ENCODE measurements at regions not wholly inside any gene's neighbourhood (a gene's known extent, or its start where the extent isn't known, plus 50 kb on each side); places are given as distances from the start of the nearest gene placed in this dataset.

DNA sequence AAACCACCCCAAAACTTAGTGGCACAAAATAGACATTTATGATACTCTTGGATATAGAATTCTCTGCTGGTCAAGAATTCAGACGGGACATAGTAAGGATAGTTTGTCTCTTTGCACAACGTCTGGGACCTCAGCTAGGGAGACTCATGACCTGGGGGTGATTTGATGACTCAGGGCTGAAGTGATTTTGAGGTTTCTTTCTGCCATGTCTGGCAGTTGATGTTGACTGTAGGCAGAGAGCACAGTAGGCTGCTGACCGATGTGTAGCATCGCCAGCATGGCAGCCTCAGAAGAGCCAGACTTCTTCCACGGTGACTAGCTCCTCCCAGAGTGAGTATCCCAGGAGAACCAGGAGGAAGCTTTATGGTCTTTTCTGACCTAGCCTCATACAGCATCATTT, 88.9 kb upstream of the FRMD6 start:
- ATAC-seq (no peak), DNase-seq (no peak)
- Histone ChIP-seq H3K27me3 (ENCODE audit: control insufficient read depth in 2 of 2, insufficient read depth in 2 of 2, low read length in 2 of 2) (no peaks in the 10 kb centered on the region), H3K27ac (ENCODE audit: low read depth, low read length) (no peak overlapping the region), H3K4me1 (ENCODE audit: control insufficient read depth in 2 of 2, insufficient read depth in 2 of 2, low read length in 2 of 2) (peaks cover 6% of the 10 kb centered on the region in 2 donors), H3K36me3 (ENCODE audit: control insufficient read depth in 2 of 3, insufficient read depth in 3 of 3, low read length in 3 of 3) (no peaks in the 10 kb centered on the region), H3K4me3 (ENCODE audit: low read length) (no peak overlapping the region), H3K9me3 (ENCODE audit: control insufficient read depth in 2 of 3, low read length in 3 of 3) (no peaks in the 10 kb centered on the region)
- Mint-ChIP-seq H3K4me3 (no peak overlapping the region), H3K9me3 (no peaks in the 10 kb centered on the region), H3K4me1 (peaks cover 7 to 30% (median 23%) of the 10 kb centered on the region in 7 donors), H3K27ac (no peak overlapping the region), H3K27me3 (peaks cover 0 to 8% (median 4%) of the 10 kb centered on the region in 5 donors), H3K36me3 (no peaks in the 10 kb centered on the region)
- intact Hi-C loops (cut with micrococcal nuclease), result no loop called here
- POLR2A ChIA-PET, result interaction anchor here (0.6 to 2.0 kb wide), 3 partner anchors 28 to 216 kb away, joined by 3 to 8 read pairs (median 4); partner anchors contain the start of gene FRMD6
- CTCF ChIA-PET, result interaction anchor here (1.1 kb wide), 1 partner anchor 90 kb away, joined by 3 read pairs; no protein-coding TSS in a partner anchor

DNA sequence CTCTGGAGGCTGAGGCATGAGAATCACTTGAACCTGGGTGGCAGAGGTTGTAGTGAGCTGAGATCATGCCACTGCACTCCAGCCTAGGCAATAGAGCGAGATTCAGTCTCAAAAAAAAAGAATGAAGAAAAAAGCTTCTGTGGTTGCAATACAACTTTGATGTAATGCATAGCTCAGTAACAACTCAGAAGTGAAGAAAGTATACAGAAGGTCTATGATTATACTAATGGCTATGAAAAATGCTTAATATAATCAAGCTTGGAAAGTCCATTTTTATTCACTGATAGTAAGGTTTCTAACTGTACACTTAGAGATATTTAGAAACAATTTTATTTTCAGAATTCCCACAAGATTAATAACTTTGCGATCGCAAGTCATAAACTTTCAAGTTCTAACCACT, 88.2 kb upstream of the FRMD6 start:
- Histone ChIP-seq H3K9me3 (ENCODE audit: control insufficient read depth in 2 of 3, low read length in 3 of 3) (no peaks in the 10 kb centered on the region), H3K36me3 (ENCODE audit: control insufficient read depth in 2 of 3, insufficient read depth in 3 of 3, low read length in 3 of 3) (no peaks in the 10 kb centered on the region), H3K4me3 (ENCODE audit: low read length) (no peak overlapping the region), H3K27me3 (ENCODE audit: control insufficient read depth in 2 of 2, insufficient read depth in 2 of 2, low read length in 2 of 2) (no peaks in the 10 kb centered on the region), H3K27ac (ENCODE audit: low read depth, low read length) (no peak overlapping the region), H3K4me1 (ENCODE audit: control insufficient read depth in 2 of 2, insufficient read depth in 2 of 2, low read length in 2 of 2) (peaks cover 6% of the 10 kb centered on the region in 2 donors)
- peak overlapping the region in 1 of 10 donors; percentile 54 for H3K4me3 Mint-ChIP-seq
- intact Hi-C loops (cut with micrococcal nuclease), result no loop called here
- DNase-seq, result no peak
- H3K36me3 Mint-ChIP-seq, result no peaks in the 10 kb centered on the region
- peak overlapping the region in 1 of 9 donors; percentile 56 for H3K27ac Mint-ChIP-seq
- POLR2A ChIA-PET, result interaction anchor here (2.0 kb wide), 1 partner anchor 89 kb away, joined by 8 read pairs; the partner anchor contains the start of gene FRMD6
- peaks cover 7 to 30% (median 23%) of the 10 kb centered on the region in 7 donors for H3K4me1 Mint-ChIP-seq
- CTCF ChIA-PET, result interaction anchor here (1.1 kb wide), 2 partner anchors 9 to 89 kb away, joined by 3 read pairs; no protein-coding TSS in a partner anchor
- H3K9me3 Mint-ChIP-seq, result no peaks in the 10 kb centered on the region
- ATAC-seq, result no peak
- H3K27me3 Mint-ChIP-seq, result peaks cover 0 to 8% (median 4%) of the 10 kb centered on the region in 5 donors

DNA sequence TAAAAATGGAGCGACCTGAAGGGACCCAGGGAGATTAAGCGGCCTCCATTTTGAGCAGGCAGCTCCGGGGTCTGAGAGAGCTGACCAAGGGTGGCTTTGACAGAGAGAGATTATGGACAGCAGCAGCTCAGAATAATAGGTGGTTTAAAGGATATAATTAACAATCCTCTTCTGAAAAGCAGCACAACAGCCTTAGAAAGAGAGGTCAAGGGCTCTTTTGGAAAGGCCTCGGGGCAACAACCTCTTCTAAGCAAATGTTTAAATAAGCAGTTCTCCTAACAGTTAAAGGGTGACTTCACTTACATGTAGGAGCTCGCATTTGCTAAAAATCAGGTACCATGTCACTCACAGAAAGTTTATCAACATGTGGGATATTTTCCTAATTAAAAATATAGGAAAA, 87.2 kb upstream of the FRMD6 start:
- peaks cover 0 to 5% (median 4%) of the 10 kb centered on the region in 5 donors for H3K27me3 Mint-ChIP-seq
- no peaks in the 10 kb centered on the region for H3K9me3 Mint-ChIP-seq
- Histone ChIP-seq H3K4me3 (ENCODE audit: low read length) (no peak overlapping the region), H3K27me3 (ENCODE audit: control insufficient read depth in 2 of 2, insufficient read depth in 2 of 2, low read length in 2 of 2) (no peaks in the 10 kb centered on the region), H3K9me3 (ENCODE audit: control insufficient read depth in 2 of 3, low read length in 3 of 3) (no peaks in the 10 kb centered on the region), H3K27ac (ENCODE audit: low read depth, low read length) (no peak overlapping the region), H3K4me1 (ENCODE audit: control insufficient read depth in 2 of 2, insufficient read depth in 2 of 2, low read length in 2 of 2) (peaks cover 6% of the 10 kb centered on the region in 2 donors), H3K36me3 (ENCODE audit: control insufficient read depth in 2 of 3, insufficient read depth in 3 of 3, low read length in 3 of 3) (no peaks in the 10 kb centered on the region)
- ChIA-PET POLR2A (interaction anchor here (2.0 kb wide), 1 partner anchor 88 kb away, joined by 8 read pairs; the partner anchor contains the start of gene FRMD6), CTCF (interaction anchor here (1.1 kb wide), 1 partner anchor 10 kb away, joined by 3 read pairs; no protein-coding TSS in a partner anchor)
- H3K4me1 Mint-ChIP-seq, result peaks cover 7 to 30% (median 23%) of the 10 kb centered on the region in 7 donors
- ATAC-seq, result no peak
- no peak for DNase-seq
- intact Hi-C loops (cut with micrococcal nuclease), result no loop called here
- H3K27ac Mint-ChIP-seq, result peak overlapping the region in 4 of 9 donors; percentile 23 to 88 (median 66)
- H3K36me3 Mint-ChIP-seq, result no peaks in the 10 kb centered on the region
- peak overlapping the region in 4 of 10 donors; percentile 16 to 54 (median 39) for H3K4me3 Mint-ChIP-seq

DNA sequence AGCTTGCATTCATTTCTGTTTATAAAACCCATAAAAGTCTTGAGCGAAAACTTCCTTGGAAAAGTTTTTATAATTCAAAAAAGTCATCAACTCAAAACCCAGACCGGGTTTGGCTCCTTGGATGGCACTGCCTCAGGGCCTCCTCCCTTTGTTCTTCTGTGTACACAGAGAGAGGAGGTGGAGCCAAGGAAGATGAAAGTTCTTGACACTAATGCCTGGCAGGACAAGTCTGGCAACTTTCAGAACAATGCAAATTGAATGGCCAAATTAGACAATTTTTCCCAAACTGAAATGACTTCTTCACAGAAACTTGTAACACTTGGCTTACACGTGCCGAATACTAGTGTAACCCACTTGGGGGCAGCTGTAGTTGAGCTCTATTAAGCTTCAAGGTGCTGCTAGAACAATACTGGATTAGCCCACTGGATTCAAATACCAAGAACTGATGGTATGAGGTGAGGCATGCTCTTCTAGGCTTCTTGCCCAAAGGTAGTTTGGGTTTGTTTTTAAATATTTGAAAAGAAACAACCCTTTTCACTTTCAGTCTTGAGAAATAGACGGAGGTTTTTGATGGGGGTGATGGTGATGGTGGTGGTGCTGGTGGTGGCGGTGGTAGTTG, 86.6 kb upstream of the FRMD6 start:
- CTCF ChIA-PET, result no interaction called here
- Histone ChIP-seq H3K9me3 (ENCODE audit: control insufficient read depth in 2 of 3, low read length in 3 of 3) (no peaks in the 10 kb centered on the region), H3K4me1 (ENCODE audit: control insufficient read depth in 2 of 2, insufficient read depth in 2 of 2, low read length in 2 of 2) (peaks cover 6% of the 10 kb centered on the region in 2 donors), H3K36me3 (ENCODE audit: control insufficient read depth in 2 of 3, insufficient read depth in 3 of 3, low read length in 3 of 3) (no peaks in the 10 kb centered on the region), H3K4me3 (ENCODE audit: low read length) (no peak overlapping the region), H3K27ac (ENCODE audit: low read depth, low read length) (no peak overlapping the region), H3K27me3 (ENCODE audit: control insufficient read depth in 2 of 2, insufficient read depth in 2 of 2, low read length in 2 of 2) (no peaks in the 10 kb centered on the region)
- ATAC-seq (no peak), DNase-seq (no peak)
- Mint-ChIP-seq H3K27me3 (peaks cover 0 to 5% (median 2%) of the 10 kb centered on the region in 5 donors), H3K27ac (peak overlapping the region in 1 of 9 donors; percentile 56), H3K9me3 (no peaks in the 10 kb centered on the region), H3K36me3 (no peaks in the 10 kb centered on the region), H3K4me1 (peaks cover 7 to 30% (median 23%) of the 10 kb centered on the region in 7 donors), H3K4me3 (no peak overlapping the region)
- POLR2A ChIA-PET, result interaction anchor here (2.0 kb wide), 1 partner anchor 87 kb away, joined by 8 read pairs; the partner anchor contains the start of gene FRMD6
- intact Hi-C loops (cut with micrococcal nuclease), result no loop called here

DNA sequence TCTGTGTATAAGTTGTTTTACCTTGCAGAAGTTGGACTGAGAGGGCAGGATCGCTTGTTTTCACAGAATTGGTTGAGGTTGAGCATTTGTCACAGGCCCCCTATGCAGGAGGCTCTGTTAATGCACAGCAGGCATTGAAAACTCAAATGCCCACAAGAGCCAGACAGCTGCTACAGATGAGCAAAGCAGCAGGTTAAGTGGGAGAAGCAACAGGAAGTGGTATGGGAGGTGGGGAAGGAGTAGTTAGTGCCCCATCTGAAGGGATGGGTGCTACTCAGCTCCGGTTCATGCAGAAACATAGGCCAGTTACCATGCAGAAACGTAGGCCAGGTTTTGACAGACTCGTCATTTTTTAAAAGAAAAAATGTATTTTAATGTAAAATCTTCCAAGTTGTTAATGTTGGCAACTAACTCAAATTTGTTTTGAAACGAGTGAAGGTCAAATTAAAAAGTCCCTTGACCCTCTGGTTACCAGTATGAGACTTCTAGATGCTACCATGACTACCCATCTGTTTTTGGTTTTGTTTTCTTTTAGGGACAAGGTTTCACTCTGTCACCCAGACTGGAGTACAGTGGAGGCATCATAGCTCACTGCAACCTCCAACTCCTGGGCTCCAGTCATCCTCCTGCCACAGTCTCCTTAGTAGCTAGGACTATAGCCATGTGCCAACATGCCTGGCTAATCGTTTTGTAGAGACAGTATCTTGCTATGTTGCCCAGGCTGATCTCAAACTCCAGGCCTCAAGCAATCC, 84.7 kb upstream of the FRMD6 start:
- no peaks in the 10 kb centered on the region for H3K36me3 ChIP-seq (ENCODE audit: control insufficient read depth in 2 of 3, insufficient read depth in 3 of 3, low read length in 3 of 3)
- peak; percentile 32 for ATAC-seq
- peak in 6 of 9 donors; percentile 8 to 36 (median 12) for DNase-seq
- Mint-ChIP-seq H3K9me3 (no peaks in the 10 kb centered on the region), H3K4me3 (peak overlapping the region in 5 of 10 donors; percentile 29 to 58 (median 47)), H3K36me3 (no peaks in the 10 kb centered on the region), H3K4me1 (peaks cover 7 to 30% (median 23%) of the 10 kb centered on the region in 7 donors), H3K27ac (peak overlapping the region in 5 of 9 donors; percentile 11 to 80 (median 31)), H3K27me3 (peaks cover 0 to 7% (median 2%) of the 10 kb centered on the region in 5 donors)
- H3K27ac ChIP-seq (ENCODE audit: low read depth, low read length), result no peak overlapping the region
- POLR2A ChIA-PET, result interaction anchor here (0.7 to 2.1 kb wide), 2 partner anchors 86 to 100 kb away, joined by 3 to 9 read pairs; partner anchors contain the start of gene FRMD6
- intact Hi-C loops (cut with micrococcal nuclease), result no loop called here
- no peaks in the 10 kb centered on the region for H3K9me3 ChIP-seq (ENCODE audit: control insufficient read depth in 2 of 3, low read length in 3 of 3)
- no peak overlapping the region for H3K4me3 ChIP-seq (ENCODE audit: low read length)
- no peaks in the 10 kb centered on the region for H3K27me3 ChIP-seq (ENCODE audit: control insufficient read depth in 2 of 2, insufficient read depth in 2 of 2, low read length in 2 of 2)
- H3K4me1 ChIP-seq (ENCODE audit: control insufficient read depth in 2 of 2, insufficient read depth in 2 of 2, low read length in 2 of 2), result peaks cover 6% of the 10 kb centered on the region in 2 donors
- CTCF ChIA-PET, result interaction anchor here (0.6 to 1.1 kb wide), 4 partner anchors 9 to 85 kb away, joined by 3 to 6 read pairs (median 3); no protein-coding TSS in a partner anchor

DNA sequence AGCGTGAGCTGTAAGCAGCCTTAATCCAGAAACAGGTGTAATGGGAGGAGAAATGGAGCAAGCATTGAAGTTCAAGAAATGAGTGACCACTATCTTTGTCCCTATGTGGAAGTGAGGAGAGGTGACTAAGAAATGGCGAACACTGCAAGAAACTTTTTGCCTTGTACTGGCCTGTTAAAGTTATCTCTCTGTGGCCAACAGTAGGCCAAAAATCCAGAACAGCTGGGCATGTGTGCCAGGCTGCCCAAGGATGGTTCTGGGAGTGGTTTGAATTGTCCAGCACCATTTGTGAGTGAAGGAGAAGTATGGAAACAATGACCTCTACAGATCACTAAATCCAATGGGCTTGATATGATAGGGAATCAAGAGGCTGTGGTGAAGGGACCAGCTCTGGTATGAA, 83.3 kb upstream of the FRMD6 start:
- Mint-ChIP-seq H3K27ac (no peak overlapping the region), H3K27me3 (peaks cover 0 to 18% (median 11%) of the 10 kb centered on the region in 5 donors), H3K36me3 (no peaks in the 10 kb centered on the region), H3K9me3 (no peaks in the 10 kb centered on the region), H3K4me1 (peaks cover 7 to 30% (median 23%) of the 10 kb centered on the region in 7 donors), H3K4me3 (no peak overlapping the region)
- Histone ChIP-seq H3K27me3 (ENCODE audit: control insufficient read depth in 2 of 2, insufficient read depth in 2 of 2, low read length in 2 of 2) (no peaks in the 10 kb centered on the region), H3K27ac (ENCODE audit: low read depth, low read length) (no peak overlapping the region), H3K4me1 (ENCODE audit: control insufficient read depth in 2 of 2, insufficient read depth in 2 of 2, low read length in 2 of 2) (peaks cover 6% of the 10 kb centered on the region in 2 donors), H3K9me3 (ENCODE audit: control insufficient read depth in 2 of 3, low read length in 3 of 3) (no peaks in the 10 kb centered on the region), H3K36me3 (ENCODE audit: control insufficient read depth in 2 of 3, insufficient read depth in 3 of 3, low read length in 3 of 3) (no peaks in the 10 kb centered on the region), H3K4me3 (ENCODE audit: low read length) (no peak overlapping the region)
- ATAC-seq, result no peak
- CTCF ChIA-PET, result interaction anchor here (0.7 to 1.1 kb wide), 2 partner anchors 10 to 84 kb away, joined by 3 read pairs; no protein-coding TSS in a partner anchor
- intact Hi-C loops (cut with micrococcal nuclease), result no loop called here
- POLR2A ChIA-PET, result interaction anchor here (2.1 kb wide), 1 partner anchor 84 kb away, joined by 9 read pairs; the partner anchor contains the start of gene FRMD6
- DNase-seq, result no peak

Measured in naive thymus-derived CD4-positive, alpha-beta T cell (primary cell).